MM.1S (cell line): ENCODE measurements at regions not wholly inside any gene's neighbourhood (a gene's known extent, or its start where the extent isn't known, plus 50 kb on each side); places are given as distances from the start of the nearest gene placed in this dataset.

ENCODE experiments used
- DNase-seq: peaks from one replicate; pipeline ENCODE4 v3.0.0-alpha.2; 2015
- H2AFZ ChIP-seq: fragments of 300-600 bp; sonication (generic); 2 replicates; pipeline ENCODE4 v1.6.0; 2016; ENCODE audit warnings: antibody characterized with exemption, low read length
- H3F3A ChIP-seq: fragments of 300-600 bp; sonication (generic); 2 replicates; pipeline ENCODE4 v1.6.1; 2016; ENCODE audit warnings: mild to moderate bottlenecking, antibody characterized with exemption, low read length, moderate library complexity, mixed read lengths; ENCODE audit not compliant: insufficient read depth
- H3K27ac ChIP-seq: fragments of 300-600 bp; sonication (generic); 2 replicates; pipeline ENCODE4 v1.5.1; 2016; ENCODE audit warnings: mild to moderate bottlenecking, low read length
- H3K27me3 ChIP-seq: fragments of 300-600 bp; sonication (generic); replicated peaks from 2 replicates; pipeline ENCODE4 v1.6.0; 2016; ENCODE audit warnings: low read length; ENCODE audit not compliant: insufficient read depth
- H3K36me3 ChIP-seq: fragments of 300-600 bp; sonication (generic); replicated peaks from 2 replicates; pipeline ENCODE4 v1.6.1; 2016; ENCODE audit warnings: mild to moderate bottlenecking, low read length, mixed read lengths; ENCODE audit not compliant: insufficient read depth
- H3K4me1 ChIP-seq: fragments of 300-600 bp; sonication (generic); 2 replicates; pipeline ENCODE4 v1.6.1; 2016; ENCODE audit warnings: low read length, mixed read lengths
- H3K4me2 ChIP-seq: fragments of 300-600 bp; sonication (generic); 2 replicates; pipeline ENCODE4 v1.6.0; 2016; ENCODE audit warnings: low read depth, low read length
- H3K4me3 ChIP-seq: fragments of 300-600 bp; sonication (generic); 2 replicates; pipeline ENCODE4 v1.5.1; 2016; ENCODE audit warnings: low read length, mixed read lengths
- H3K79me2 ChIP-seq: fragments of 300-600 bp; sonication (generic); 2 replicates; pipeline ENCODE4 v1.6.1; 2016; ENCODE audit warnings: mixed run types, low read length, mixed read lengths
- H3K9ac ChIP-seq: fragments of 300-600 bp; sonication (generic); 2 replicates; pipeline ENCODE4 v1.6.1; 2016; ENCODE audit warnings: low read length, mixed read lengths
- H3K9me2 ChIP-seq: fragments of 300-600 bp; sonication (generic); replicated peaks from 2 replicates; pipeline ENCODE4 v1.6.1; 2016; ENCODE audit warnings: mild to moderate bottlenecking, low read length, mixed read lengths; ENCODE audit not compliant: insufficient read depth
- H3K9me3 ChIP-seq: fragments of 300-600 bp; sonication (generic); replicated peaks from 2 replicates; pipeline ENCODE4 v1.6.1; 2016; ENCODE audit warnings: mild to moderate bottlenecking, low read length, mixed read lengths; ENCODE audit not compliant: insufficient read depth
- H4K20me1 ChIP-seq: fragments of 300-600 bp; sonication (generic); 2 replicates; pipeline ENCODE4 v1.6.1; 2016; ENCODE audit warnings: mild to moderate bottlenecking, low read length, moderate library complexity, mixed read lengths; ENCODE audit not compliant: insufficient read depth
- CTCF ChIP-seq: fragments of 300-600 bp; sonication (generic); IDR thresholded peaks from 2 replicates; pipeline ENCODE4 v1.5.1; 2016; ENCODE audit warnings: antibody characterized with exemption, low read length, mixed read lengths
- EZH2 ChIP-seq: fragments of 300-600 bp; sonication (generic); optimal IDR thresholded peaks from 2 replicates; pipeline ENCODE3; 2017; ENCODE audit warnings: low read depth, mild to moderate bottlenecking, antibody characterized with exemption, low read length, mixed read lengths
- EZH2phosphoT487 ChIP-seq: fragments of 300-600 bp; sonication (generic); IDR thresholded peaks from 2 replicates; pipeline ENCODE4 v1.6.1; 2018; ENCODE audit warnings: antibody characterized with exemption, low read length

- H3K36me3 ChIP-seq = no peaks in the 10 kb centered on the region
- H3F3A ChIP-seq = no peaks in the 10 kb centered on the region
- peak; percentile 41 for DNase-seq
- H3K4me3 ChIP-seq = no peak overlapping the region
- no peak overlapping the region for H2AFZ ChIP-seq
- H3K27ac ChIP-seq = no peak overlapping the region
- TF ChIP-seq EZH2 = no peak
- peak; percentile 68 for TF ChIP-seq CTCF
- TF ChIP-seq EZH2phosphoT487 = no peak
- H3K27me3 ChIP-seq = no peaks in the 10 kb centered on the region
- no peaks in the 10 kb centered on the region for H3K9me3 ChIP-seq
- H3K4me1 ChIP-seq = no peaks in the 10 kb centered on the region
- no peak overlapping the region for H3K4me2 ChIP-seq
- no peaks in the 10 kb centered on the region for H4K20me1 ChIP-seq
- no peaks in the 10 kb centered on the region for H3K79me2 ChIP-seq
- H3K9ac ChIP-seq = no peak overlapping the region
- H3K9me2 ChIP-seq = no peaks in the 10 kb centered on the region
Measured at GRCh38 chr3:161925749-161926360, 429.2 kb downstream of the OTOL1 start.

DNA sequence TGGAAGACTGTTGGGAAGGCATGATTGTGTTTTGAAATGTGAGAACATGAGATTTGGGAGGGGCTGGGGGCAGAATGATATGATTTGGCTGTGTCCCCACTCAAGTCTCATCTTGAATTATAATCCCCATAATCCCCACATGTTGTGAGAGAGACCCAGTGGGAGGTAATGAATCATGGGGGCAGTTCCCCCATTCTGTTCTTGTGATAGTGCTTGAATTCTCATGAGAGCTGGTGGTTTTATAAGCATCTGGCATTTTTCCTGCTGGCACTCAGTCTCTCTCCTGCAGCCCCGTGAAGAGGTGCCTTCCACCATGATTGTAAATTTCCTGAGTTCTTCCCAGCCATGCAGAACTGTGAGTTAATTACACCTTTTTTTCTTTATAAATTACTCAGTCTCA lies 430.5 kb downstream of the OTOL1 start:
- Histone ChIP-seq H3K4me2 (no peak overlapping the region), H3K9me2 (no peaks in the 10 kb centered on the region), H3K36me3 (no peaks in the 10 kb centered on the region), H3K4me1 (no peaks in the 10 kb centered on the region), H2AFZ (no peak overlapping the region), H3K4me3 (no peak overlapping the region), H4K20me1 (no peaks in the 10 kb centered on the region), H3K9me3 (no peaks in the 10 kb centered on the region), H3K27ac (no peak overlapping the region), H3K79me2 (no peaks in the 10 kb centered on the region), H3F3A (no peaks in the 10 kb centered on the region), H3K9ac (no peak overlapping the region), H3K27me3 (no peaks in the 10 kb centered on the region)
- no peak for DNase-seq
- TF ChIP-seq EZH2 = no peak
- TF ChIP-seq EZH2phosphoT487 = no peak
- TF ChIP-seq CTCF = no peak

GRCh38 chr3:161939918-161940620 lies 443.5 kb downstream of the OTOL1 start:
- no peaks in the 10 kb centered on the region for H3K4me1 ChIP-seq
- no peaks in the 10 kb centered on the region for H3K27me3 ChIP-seq
- H3K4me3 ChIP-seq = no peak overlapping the region
- H3K36me3 ChIP-seq = no peaks in the 10 kb centered on the region
- no peaks in the 10 kb centered on the region for H3K9me3 ChIP-seq
- H3K9me2 ChIP-seq = no peaks in the 10 kb centered on the region
- no peaks in the 10 kb centered on the region for H3K79me2 ChIP-seq
- no peak overlapping the region for H3K27ac ChIP-seq
- no peak overlapping the region for H2AFZ ChIP-seq
- no peak overlapping the region for H3K9ac ChIP-seq
- H3K4me2 ChIP-seq = no peak overlapping the region
- H4K20me1 ChIP-seq = no peaks in the 10 kb centered on the region
- no peak for TF ChIP-seq EZH2phosphoT487
- no peak for TF ChIP-seq CTCF
- TF ChIP-seq EZH2 = no peak
- DNase-seq = no peak
- H3F3A ChIP-seq = no peaks in the 10 kb centered on the region
